Activated CD8-positive, alpha-beta T cell treated with anti-CD3 and anti-CD28 coated beads, Interleukin-2, amount 10 ng/mL, durations not matched to agents 7 days and 5 days (primary cell): ENCODE measurements at regions not wholly inside any gene's neighbourhood (a gene's known extent, or its start where the extent isn't known, plus 50 kb on each side); places are given as distances from the start of the nearest gene placed in this dataset.

Experiments used
- ATAC-seq: fragments of 150-1000 bp; cut with Tn5 transposase; one replicate; pipeline ENCODE4 v1.10.0; 2021; ENCODE audit warnings: moderate library complexity
- CTCF ChIA-PET: fragments of 350-600 bp; sonication (Branson Sonifier 250); formaldehyde crosslinking; loops from one replicate; lab custom pipeline; 2021; ENCODE audit warnings: antibody characterized with exemption; lab: Charles Lee
- POLR2A ChIA-PET: fragments of 350-600 bp; sonication (Branson Sonifier 250); formaldehyde crosslinking; loops from one replicate; lab custom pipeline; 2021; ENCODE audit warnings: antibody characterized with exemption; lab: Charles Lee
- DNase-seq: peaks from one replicate; pipeline ENCODE4 v3.0.0-alpha.2; 2020
- H3K27ac Mint-ChIP-seq: one replicate; pipeline ENCODE4 v1.8.0; 2021; ENCODE audit warnings: mild to moderate bottlenecking, mixed read lengths
- H3K27me3 Mint-ChIP-seq: one replicate; pipeline ENCODE4 v1.8.0; 2021; ENCODE audit warnings: low read depth, mixed read lengths
- H3K36me3 Mint-ChIP-seq: one replicate; pipeline ENCODE4 v1.8.0; 2021; ENCODE audit warnings: low read depth, mixed read lengths
- H3K4me1 Mint-ChIP-seq: one replicate; pipeline ENCODE4 v1.8.0; 2021; ENCODE audit warnings: low read depth, mixed read lengths
- H3K4me3 Mint-ChIP-seq: one replicate; pipeline ENCODE4 v1.8.0; 2021; ENCODE audit warnings: mild to moderate bottlenecking, mixed read lengths
- H3K9me3 Mint-ChIP-seq: one replicate; pipeline ENCODE4 v1.8.0; 2022; ENCODE audit warnings: mixed read lengths; ENCODE audit not compliant: insufficient read depth

DNA sequence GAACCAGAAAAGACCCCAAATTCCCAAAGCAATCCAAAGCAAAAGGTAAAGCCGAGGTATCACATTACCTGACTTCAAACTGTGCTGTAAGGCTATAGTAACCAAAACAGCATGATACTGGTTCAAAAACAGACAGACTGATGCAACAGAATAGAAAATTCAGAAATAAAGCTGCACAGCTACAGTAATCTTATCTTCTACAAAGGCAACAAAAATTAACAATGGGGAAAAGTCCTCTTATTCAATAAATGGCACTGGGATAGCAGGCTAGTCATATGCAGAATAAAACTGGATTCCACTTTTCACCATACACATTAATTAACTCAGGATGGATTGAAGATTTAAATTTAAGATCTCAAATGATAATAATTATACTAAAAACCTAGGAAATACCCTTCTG lies 392.6 kb upstream of the CBLB start:
- no peaks in the 10 kb centered on the region for H3K36me3 Mint-ChIP-seq
- H3K9me3 Mint-ChIP-seq = no peaks in the 10 kb centered on the region
- H3K4me1 Mint-ChIP-seq = no peaks in the 10 kb centered on the region
- no peak overlapping the region for H3K4me3 Mint-ChIP-seq
- ATAC-seq (no peak), DNase-seq (no peak)
- H3K27ac Mint-ChIP-seq = no peak overlapping the region
- ChIA-PET POLR2A (no interaction called here), CTCF (no interaction called here)
- no peaks in the 10 kb centered on the region for H3K27me3 Mint-ChIP-seq

DNA sequence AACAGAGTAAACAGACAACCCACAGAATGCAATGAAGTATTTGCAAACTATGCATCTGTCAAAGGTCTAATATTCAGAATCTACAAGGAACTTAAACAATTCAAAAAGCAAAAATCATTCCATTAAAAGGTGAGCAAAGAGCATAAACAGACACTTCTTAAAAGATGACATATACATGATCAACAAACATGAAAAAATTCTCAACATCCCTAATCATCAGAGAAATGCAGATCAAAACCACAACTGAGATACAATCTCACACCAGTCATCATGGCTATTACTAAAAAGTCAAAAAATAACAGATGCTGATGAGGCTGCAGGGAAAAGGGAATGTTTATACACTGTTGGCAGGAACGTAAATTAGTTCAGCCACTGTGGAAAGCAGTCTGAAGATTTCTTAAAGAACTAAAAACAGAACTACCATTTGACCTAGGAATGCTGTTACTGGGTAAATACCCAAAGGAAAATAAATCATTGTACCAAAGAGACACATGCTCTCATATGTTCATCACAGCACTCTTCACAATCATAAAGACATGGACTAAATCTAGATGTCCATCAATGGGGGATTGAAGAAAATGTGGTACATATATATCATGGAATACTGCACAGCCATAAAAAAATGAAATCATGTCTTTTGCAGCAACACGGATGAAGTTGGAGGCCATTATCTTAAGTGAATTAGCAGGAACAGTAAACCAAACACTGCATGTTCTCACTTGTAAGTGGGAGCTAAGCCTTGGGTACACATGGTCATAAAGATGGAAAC lies 393.3 kb upstream of the CBLB start:
- CTCF ChIA-PET = no interaction called here
- no peak for DNase-seq

DNA sequence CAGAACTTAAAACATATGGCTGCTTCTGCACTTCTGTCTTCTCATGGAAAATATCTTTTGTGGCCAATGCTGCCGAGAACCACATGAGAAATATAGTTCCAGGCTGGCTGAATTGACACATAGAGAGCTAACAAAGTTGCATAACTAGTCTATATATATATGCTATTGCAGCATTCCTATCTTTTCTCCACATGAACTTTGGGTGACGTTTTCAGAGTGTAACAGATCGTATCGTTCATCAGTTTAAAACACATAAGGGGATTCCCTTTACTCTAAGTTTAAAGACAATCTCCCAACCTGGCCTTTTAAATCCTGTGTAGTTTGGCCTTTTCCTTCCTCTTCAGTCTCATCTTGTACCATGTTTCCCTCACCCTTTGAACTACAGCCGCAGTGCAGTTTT lies 394.2 kb upstream of the CBLB start:
- DNase-seq (no peak), ATAC-seq (no peak)
- POLR2A ChIA-PET = no interaction called here
- no peaks in the 10 kb centered on the region for H3K27me3 Mint-ChIP-seq
- H3K36me3 Mint-ChIP-seq = no peaks in the 10 kb centered on the region
- H3K27ac Mint-ChIP-seq = no peak overlapping the region
- CTCF ChIA-PET = no interaction called here
- no peak overlapping the region for H3K4me3 Mint-ChIP-seq
- H3K9me3 Mint-ChIP-seq = no peaks in the 10 kb centered on the region
- H3K4me1 Mint-ChIP-seq = no peaks in the 10 kb centered on the region

More for the DNA sequence above, 393.3 kb upstream of the CBLB start:
- H3K27ac Mint-ChIP-seq = no peak overlapping the region
- H3K27me3 Mint-ChIP-seq = no peaks in the 10 kb centered on the region
- H3K4me1 Mint-ChIP-seq = no peaks in the 10 kb centered on the region
- no peak for ATAC-seq
- H3K36me3 Mint-ChIP-seq = no peaks in the 10 kb centered on the region
- no peaks in the 10 kb centered on the region for H3K9me3 Mint-ChIP-seq
- POLR2A ChIA-PET = no interaction called here
- H3K4me3 Mint-ChIP-seq = no peak overlapping the region

- Mint-ChIP-seq H3K27me3 (no peaks in the 10 kb centered on the region), H3K4me1 (no peaks in the 10 kb centered on the region), H3K36me3 (no peaks in the 10 kb centered on the region), H3K4me3 (no peak overlapping the region), H3K9me3 (no peaks in the 10 kb centered on the region), H3K27ac (no peak overlapping the region)
- ATAC-seq (no peak), DNase-seq (no peak)
- CTCF ChIA-PET = no interaction called here
- POLR2A ChIA-PET = no interaction called here
Measured at GRCh38 chr3:106263546-106263945, 394.7 kb upstream of the CBLB start.

GRCh38 chr3:106265704-106266103 lies 396.9 kb upstream of the CBLB start:
- no peak for ATAC-seq
- CTCF ChIA-PET = interaction anchor here (1.3 to 1.6 kb wide), 2 partner anchors 16 to 17 kb away, joined by 3 to 6 read pairs; no protein-coding TSS in a partner anchor
- H3K9me3 Mint-ChIP-seq = no peaks in the 10 kb centered on the region
- H3K27ac Mint-ChIP-seq = no peak overlapping the region
- DNase-seq = no peak
- H3K27me3 Mint-ChIP-seq = no peaks in the 10 kb centered on the region
- H3K36me3 Mint-ChIP-seq = no peaks in the 10 kb centered on the region
- POLR2A ChIA-PET = no interaction called here
- H3K4me1 Mint-ChIP-seq = no peaks in the 10 kb centered on the region
- H3K4me3 Mint-ChIP-seq = no peak overlapping the region

DNA sequence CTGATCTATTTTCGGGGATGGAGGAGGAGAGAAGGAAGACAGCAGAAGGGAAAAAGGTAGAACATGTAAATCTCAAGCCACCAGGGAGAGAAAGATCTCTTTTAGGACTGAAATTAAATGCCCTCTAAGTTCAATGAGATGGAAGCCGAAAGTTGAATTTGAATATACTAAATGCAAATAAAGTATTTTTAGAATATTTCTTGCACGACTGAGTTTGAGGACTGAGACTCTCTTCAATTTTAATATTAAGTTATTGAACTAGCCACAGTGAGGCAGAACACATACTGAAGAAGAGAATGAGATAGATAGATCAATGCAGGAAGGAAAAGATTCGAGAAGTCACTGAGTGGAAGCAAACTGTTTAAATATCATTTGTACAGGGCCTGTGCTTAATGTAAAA lies 399.9 kb upstream of the CBLB start:
- H3K9me3 Mint-ChIP-seq = no peaks in the 10 kb centered on the region
- ChIA-PET POLR2A (interaction anchor here (0.6 kb wide), 1 partner anchor 540 kb away, joined by 3 read pairs; no protein-coding TSS in a partner anchor), CTCF (no interaction called here)
- no peaks in the 10 kb centered on the region for H3K36me3 Mint-ChIP-seq
- ATAC-seq = no peak
- no peak overlapping the region for H3K27ac Mint-ChIP-seq
- H3K27me3 Mint-ChIP-seq = no peaks in the 10 kb centered on the region
- H3K4me1 Mint-ChIP-seq = no peaks in the 10 kb centered on the region
- H3K4me3 Mint-ChIP-seq = no peak overlapping the region
- DNase-seq = no peak

- peaks cover 11% of the 10 kb centered on the region for H3K36me3 Mint-ChIP-seq
- peaks cover 24% of the 10 kb centered on the region for H3K9me3 Mint-ChIP-seq
- DNase-seq (no peak), ATAC-seq (no peak)
- H3K27me3 Mint-ChIP-seq = no peaks in the 10 kb centered on the region
- no peak overlapping the region for H3K4me3 Mint-ChIP-seq
- H3K4me1 Mint-ChIP-seq = peaks cover 15% of the 10 kb centered on the region
- POLR2A ChIA-PET = no interaction called here
- no peak overlapping the region for H3K27ac Mint-ChIP-seq
- CTCF ChIA-PET = interaction anchor here (1.0 kb wide), 1 partner anchor 47 kb away, joined by 3 read pairs; no protein-coding TSS in a partner anchor
Measured at GRCh38 chr3:106272302-106272701, 403.5 kb upstream of the CBLB start.

- ChIA-PET POLR2A (no interaction called here), CTCF (no interaction called here)
- H3K27ac Mint-ChIP-seq = no peak overlapping the region
- ATAC-seq (no peak), DNase-seq (no peak)
- H3K9me3 Mint-ChIP-seq = peaks cover 26% of the 10 kb centered on the region
- H3K4me1 Mint-ChIP-seq = peaks cover 23% of the 10 kb centered on the region
- H3K4me3 Mint-ChIP-seq = no peak overlapping the region
- H3K27me3 Mint-ChIP-seq = no peaks in the 10 kb centered on the region
- H3K36me3 Mint-ChIP-seq = peaks cover 15% of the 10 kb centered on the region
Measured at GRCh38 chr3:106275592-106275991, 406.8 kb upstream of the CBLB start.

DNA sequence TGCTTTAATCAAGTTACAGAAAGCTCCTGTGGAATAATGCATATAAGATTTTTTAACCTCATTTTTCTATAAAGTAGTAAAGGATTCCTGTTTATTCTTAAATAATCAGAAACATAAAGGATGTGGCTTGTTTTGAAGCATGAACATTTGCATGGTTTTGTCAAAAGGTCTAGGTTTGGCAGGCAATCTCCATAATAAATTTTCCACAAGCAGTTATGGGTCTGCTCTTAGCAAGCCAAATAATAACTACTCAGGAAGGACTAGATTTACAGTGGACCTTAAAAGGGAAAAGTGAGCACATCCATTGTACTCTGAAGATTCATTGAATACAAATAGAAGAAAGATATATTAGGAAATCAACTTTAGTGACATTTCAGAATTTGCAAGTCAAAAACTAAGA lies 407.3 kb upstream of the CBLB start:
- Mint-ChIP-seq H3K27me3 (no peaks in the 10 kb centered on the region), H3K27ac (no peak overlapping the region)
- ATAC-seq = no peak

GRCh38 chr3:106276755-106277612 lies 408.2 kb upstream of the CBLB start:
- DNase-seq (no peak), ATAC-seq (no peak)
- Mint-ChIP-seq H3K27ac (no peak overlapping the region), H3K9me3 (peaks cover 27% of the 10 kb centered on the region), H3K4me3 (no peak overlapping the region), H3K27me3 (no peaks in the 10 kb centered on the region), H3K4me1 (peaks cover 23% of the 10 kb centered on the region), H3K36me3 (peaks cover 15% of the 10 kb centered on the region)
- ChIA-PET CTCF (interaction anchor here (0.7 kb wide), 1 partner anchor 148 kb away, joined by 3 read pairs; no protein-coding TSS in a partner anchor), POLR2A (no interaction called here)

More for the DNA sequence above, 407.3 kb upstream of the CBLB start:
- Mint-ChIP-seq H3K4me3 (no peak overlapping the region), H3K36me3 (peaks cover 15% of the 10 kb centered on the region), H3K9me3 (peaks cover 27% of the 10 kb centered on the region), H3K4me1 (peaks cover 23% of the 10 kb centered on the region)
- CTCF ChIA-PET = no interaction called here
- DNase-seq = no peak
- POLR2A ChIA-PET = no interaction called here

- ChIA-PET CTCF (interaction anchor here (0.7 kb wide), 1 partner anchor 149 kb away, joined by 3 read pairs; no protein-coding TSS in a partner anchor), POLR2A (no interaction called here)
- peaks cover 27% of the 10 kb centered on the region for H3K9me3 Mint-ChIP-seq
- H3K4me1 Mint-ChIP-seq = peaks cover 23% of the 10 kb centered on the region
- DNase-seq (no peak), ATAC-seq (no peak)
- H3K36me3 Mint-ChIP-seq = peaks cover 15% of the 10 kb centered on the region
- H3K4me3 Mint-ChIP-seq = no peak overlapping the region
- no peaks in the 10 kb centered on the region for H3K27me3 Mint-ChIP-seq
- H3K27ac Mint-ChIP-seq = no peak overlapping the region
Measured at GRCh38 chr3:106277731-106278130, 408.9 kb upstream of the CBLB start.

DNA sequence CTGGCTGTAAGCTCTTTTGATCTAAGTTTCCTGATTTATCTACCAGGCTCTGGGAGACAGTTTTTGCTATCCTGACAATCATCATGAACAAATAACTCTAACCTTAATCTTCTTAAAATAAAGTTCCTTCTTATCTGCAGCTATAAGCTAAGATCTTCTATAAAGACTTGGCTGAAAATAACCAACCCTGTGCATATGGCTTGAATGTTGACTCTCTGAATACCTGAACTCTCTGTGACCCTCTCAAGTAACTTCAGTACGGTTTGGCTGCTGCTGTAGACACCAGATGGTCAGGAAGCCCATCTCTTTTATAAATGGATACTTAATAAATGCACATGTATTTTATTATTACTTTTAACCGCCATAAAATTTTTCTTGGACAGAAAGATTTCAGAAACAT lies 412.4 kb upstream of the CBLB start:
- POLR2A ChIA-PET = no interaction called here

More for the DNA sequence above, 412.4 kb upstream of the CBLB start:
- Mint-ChIP-seq H3K9me3 (peaks cover 13% of the 10 kb centered on the region), H3K36me3 (peaks cover 8% of the 10 kb centered on the region), H3K4me1 (peaks cover 17% of the 10 kb centered on the region), H3K27ac (no peak overlapping the region), H3K4me3 (no peak overlapping the region), H3K27me3 (no peaks in the 10 kb centered on the region)
- DNase-seq (no peak), ATAC-seq (no peak)
- CTCF ChIA-PET = interaction anchor here (0.9 kb wide), 1 partner anchor 16 kb away, joined by 3 read pairs; no protein-coding TSS in a partner anchor
